ENCODE measurements at regions not wholly inside any gene's neighbourhood (a gene's known extent, or its start where the extent isn't known, plus 50 kb on each side); places are given as distances from the start of the nearest gene placed in this dataset.

DNA sequence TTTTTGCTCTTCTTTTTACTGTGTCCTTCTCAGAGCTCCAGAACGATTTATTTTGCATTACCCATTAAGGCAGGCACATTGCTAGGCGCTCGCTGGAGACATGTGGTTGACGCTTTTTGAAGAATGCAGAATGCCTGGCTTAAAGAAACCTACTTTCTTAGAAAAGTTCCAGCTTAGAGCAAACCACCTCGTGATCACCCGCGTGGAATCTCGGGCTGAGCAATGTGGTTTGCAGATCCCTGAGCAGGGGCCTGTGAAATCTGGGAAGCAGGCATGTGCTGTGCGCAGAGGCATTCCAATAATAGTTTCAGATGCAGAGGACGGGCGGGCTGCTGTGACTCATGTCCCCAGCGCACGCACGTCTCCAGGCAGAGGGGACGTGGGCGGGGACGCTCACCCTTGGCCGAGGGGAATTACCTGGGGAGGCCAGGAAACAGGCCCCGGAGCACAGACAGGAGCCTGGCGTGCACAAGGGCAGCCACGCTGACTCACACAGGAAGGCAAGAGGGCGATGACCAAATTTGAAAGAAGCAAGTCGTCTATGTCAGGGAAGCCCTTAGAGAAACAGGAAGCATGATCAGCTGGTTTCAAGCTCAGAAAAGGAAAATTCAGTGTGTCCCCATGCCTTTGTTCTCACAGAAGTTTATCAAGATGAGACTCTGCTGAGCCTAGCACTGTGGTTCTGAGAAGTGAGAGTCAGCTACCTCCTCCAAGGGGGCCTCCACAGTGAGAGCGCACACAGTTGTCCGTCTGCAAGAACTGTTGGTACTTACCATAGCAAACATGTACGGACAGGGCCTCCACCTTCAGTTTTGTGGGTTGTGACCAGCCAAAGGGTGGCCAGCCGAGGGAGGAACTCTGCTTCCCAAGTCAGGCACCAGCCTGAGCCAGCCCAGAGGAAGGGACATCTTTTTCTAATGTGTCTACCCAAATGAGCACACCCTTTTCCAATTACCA lies 218.6 kb downstream of the PIK3R1 start:
- Histone ChIP-seq H3K4me3 (peak overlapping the region in 2 of 8 donors; percentile 7 to 43), H3K27me3 (replicated peaks in 1 of 7) (no peaks in the 10 kb centered on the region), H3K36me3 (no peaks in the 10 kb centered on the region), H3K9me3 (no peaks in the 10 kb centered on the region), H3K4me1 (peaks cover 25 to 53% (median 41%) of the 10 kb centered on the region in 6 donors), H3K27ac (peak overlapping the region; percentile 83 to 93 (median 89))
- intact Hi-C loops (cut with DNase I; ENCODE audit: low total_unique reads): no loop called here
- 15 to 22% (median 21%) methylated on average over 19 to 27 of the region's 27 CpGs for WGBS, 5 donors
- TF ChIP-seq POLR2AphosphoS5 (IDR thresholded peaks at IDR 0.05) (peak; percentile 88 to 94 (median 90)), POLR2A (IDR thresholded peaks at IDR 0.05) (no peak)
- TF ChIP-seq, protein P1, sequence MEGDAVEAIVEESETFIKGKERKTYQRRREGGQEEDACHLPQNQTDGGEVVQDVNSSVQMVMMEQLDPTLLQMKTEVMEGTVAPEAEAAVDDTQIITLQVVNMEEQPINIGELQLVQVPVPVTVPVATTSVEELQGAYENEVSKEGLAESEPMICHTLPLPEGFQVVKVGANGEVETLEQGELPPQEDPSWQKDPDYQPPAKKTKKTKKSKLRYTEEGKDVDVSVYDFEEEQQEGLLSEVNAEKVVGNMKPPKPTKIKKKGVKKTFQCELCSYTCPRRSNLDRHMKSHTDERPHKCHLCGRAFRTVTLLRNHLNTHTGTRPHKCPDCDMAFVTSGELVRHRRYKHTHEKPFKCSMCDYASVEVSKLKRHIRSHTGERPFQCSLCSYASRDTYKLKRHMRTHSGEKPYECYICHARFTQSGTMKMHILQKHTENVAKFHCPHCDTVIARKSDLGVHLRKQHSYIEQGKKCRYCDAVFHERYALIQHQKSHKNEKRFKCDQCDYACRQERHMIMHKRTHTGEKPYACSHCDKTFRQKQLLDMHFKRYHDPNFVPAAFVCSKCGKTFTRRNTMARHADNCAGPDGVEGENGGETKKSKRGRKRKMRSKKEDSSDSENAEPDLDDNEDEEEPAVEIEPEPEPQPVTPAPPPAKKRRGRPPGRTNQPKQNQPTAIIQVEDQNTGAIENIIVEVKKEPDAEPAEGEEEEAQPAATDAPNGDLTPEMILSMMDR (IDR thresholded peaks at IDR 0.05 in 8 of 11, conservative IDR thresholded peaks at IDR 0.05 in 3 of 11): no peak
- DNase-seq: peak; percentile 95

DNA sequence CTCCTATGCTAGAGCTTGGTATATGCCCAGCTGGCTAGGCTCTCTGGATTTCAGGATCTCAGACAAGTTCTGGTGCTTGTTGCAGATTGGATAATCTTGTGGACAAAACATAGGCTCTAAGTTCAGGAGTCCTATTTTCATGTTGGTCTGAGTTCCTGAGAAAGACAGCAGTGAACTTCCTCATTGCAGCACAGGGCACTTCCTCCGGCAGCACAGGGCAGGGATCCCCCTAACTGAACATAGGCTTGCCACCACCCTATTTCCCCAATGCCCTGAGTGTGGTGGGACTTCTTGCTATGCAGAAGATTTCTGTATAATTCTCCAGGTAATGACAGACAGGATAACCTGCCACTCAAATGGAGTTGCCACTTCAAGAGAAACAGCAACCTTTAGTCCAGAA lies 220.1 kb downstream of the PIK3R1 start:
- WGBS, 5 donors: 17 to 78% (median 30%) methylated on average over 1 of the region's 1 CpG
- Histone ChIP-seq H3K27me3 (replicated peaks in 1 of 7) (no peaks in the 10 kb centered on the region), H3K4me1 (peaks cover 25 to 52% (median 41%) of the 10 kb centered on the region in 6 donors), H3K9me3 (no peaks in the 10 kb centered on the region), H3K4me3 (no peak overlapping the region), H3K36me3 (no peaks in the 10 kb centered on the region), H3K27ac (peak overlapping the region; percentile 48 to 93 (median 89))
- TF ChIP-seq, protein P1 (IDR thresholded peaks at IDR 0.05 in 8 of 11, conservative IDR thresholded peaks at IDR 0.05 in 3 of 11): no peak
- peak in 1 of 3 donors; percentile 41 for TF ChIP-seq POLR2AphosphoS5 (IDR thresholded peaks at IDR 0.05)
- TF ChIP-seq POLR2A (IDR thresholded peaks at IDR 0.05): no peak
- intact Hi-C loops (cut with DNase I; ENCODE audit: low total_unique reads): no loop called here
- peak; percentile 83 for DNase-seq

DNA sequence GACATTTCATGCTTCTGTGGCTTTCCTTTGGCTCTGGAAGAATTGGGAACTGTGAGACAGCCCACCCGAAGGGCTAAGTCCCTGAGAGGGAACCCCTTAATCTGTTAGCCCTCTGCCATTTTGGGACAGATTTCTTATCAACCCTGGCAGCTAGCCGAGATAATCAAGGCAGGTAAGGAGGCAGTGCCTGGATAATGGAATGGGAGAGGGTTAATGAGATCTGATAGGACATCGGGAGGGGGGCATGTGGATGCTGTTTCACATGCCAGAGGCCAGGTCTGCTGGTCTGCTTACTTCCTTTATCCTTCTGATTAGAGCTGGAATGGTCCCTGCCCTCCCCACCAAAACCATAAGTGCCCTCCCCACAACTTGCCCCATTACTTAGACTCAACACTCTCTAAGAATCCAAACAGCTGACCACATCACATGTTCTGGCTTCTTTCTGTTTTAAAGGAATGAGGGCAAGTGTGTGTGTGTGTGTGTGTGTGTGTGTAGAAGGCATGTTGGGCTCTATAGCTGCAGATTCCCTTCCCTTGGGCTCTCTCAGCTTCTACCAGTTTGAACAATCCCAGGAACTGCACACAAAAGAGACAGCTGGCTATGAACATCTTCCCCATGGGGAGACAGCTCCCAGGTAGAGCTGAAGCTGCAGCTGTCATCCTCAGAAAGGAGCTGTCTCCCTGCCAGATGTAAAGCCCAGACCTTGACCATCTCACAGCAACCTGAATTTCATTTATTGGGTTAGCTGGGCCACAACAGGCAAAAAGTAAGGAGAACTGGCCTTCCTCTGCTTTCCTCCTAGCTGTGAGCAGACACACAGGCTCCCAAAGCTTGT lies 221.3 kb downstream of the PIK3R1 start:
- H3K9me3 ChIP-seq: no peaks in the 10 kb centered on the region
- TF ChIP-seq, protein P1 (IDR thresholded peaks at IDR 0.05 in 8 of 11, conservative IDR thresholded peaks at IDR 0.05 in 3 of 11): no peak
- no peak for TF ChIP-seq POLR2AphosphoS5 (IDR thresholded peaks at IDR 0.05)
- no peak for TF ChIP-seq POLR2A (IDR thresholded peaks at IDR 0.05)
- intact Hi-C loops (cut with DNase I; ENCODE audit: low total_unique reads): no loop called here
- no peak overlapping the region for H3K27ac ChIP-seq
- WGBS, 5 donors: 87 to 91% (median 90%) methylated on average over 3 of the region's 3 CpGs
- no peak overlapping the region for H3K4me3 ChIP-seq
- peaks cover 25 to 44% (median 41%) of the 10 kb centered on the region in 6 donors for H3K4me1 ChIP-seq
- DNase-seq: no peak
- H3K36me3 ChIP-seq: no peaks in the 10 kb centered on the region
- no peaks in the 10 kb centered on the region for H3K27me3 ChIP-seq (replicated peaks in 1 of 7)
